ENCODE measurements at regions not wholly inside any gene's neighbourhood (a gene's known extent, or its start where the extent isn't known, plus 50 kb on each side); places are given as distances from the start of the nearest gene placed in this dataset.

GRCh38 chr7:33761449-33762080 is 143.8 kb upstream of the BMPER start:
- no peak for DNase-seq
- Mint-ChIP-seq H3K27ac (no peak overlapping the region), H3K9me3 (peaks cover 0 to 1% (median 0%) of the 10 kb centered on the region in 7 donors), H3K4me3 (no peak overlapping the region), H3K4me1 (no peaks in the 10 kb centered on the region), H3K27me3 (no peaks in the 10 kb centered on the region), H3K36me3 (peaks cover 3% of the 10 kb centered on the region)
- H3K4me3 ChIP-seq (ENCODE audit: low read depth, low read length), result no peak overlapping the region
- H3K4me1 ChIP-seq (ENCODE audit: control insufficient read depth, insufficient read depth, low read length, poor library complexity, severe bottlenecking), result no peaks in the 10 kb centered on the region
- no peaks in the 10 kb centered on the region for H3K9me3 ChIP-seq (ENCODE audit: control insufficient read depth in 2 of 2, low read length in 2 of 2)
- H3K36me3 ChIP-seq (ENCODE audit: control insufficient read depth, insufficient read depth, low read length), result no peaks in the 10 kb centered on the region
- ATAC-seq (ENCODE audit: low read depth in 2 of 2), result no peak
- no peak overlapping the region for H3K27ac ChIP-seq (ENCODE audit: insufficient read depth, low read length, poor library complexity, severe bottlenecking)
- no peaks in the 10 kb centered on the region for H3K27me3 ChIP-seq (ENCODE audit: control insufficient read depth, insufficient read depth, low read length)

- no peaks in the 10 kb centered on the region for H3K36me3 ChIP-seq (ENCODE audit: control insufficient read depth, insufficient read depth, low read length)
- H3K4me3 ChIP-seq (ENCODE audit: low read depth, low read length), result no peak overlapping the region
- Mint-ChIP-seq H3K27ac (no peak overlapping the region), H3K4me3 (no peak overlapping the region), H3K4me1 (no peaks in the 10 kb centered on the region), H3K36me3 (peaks cover 3% of the 10 kb centered on the region), H3K9me3 (peaks cover 0 to 1% (median 0%) of the 10 kb centered on the region in 7 donors), H3K27me3 (no peaks in the 10 kb centered on the region)
- H3K27me3 ChIP-seq (ENCODE audit: control insufficient read depth, insufficient read depth, low read length), result no peaks in the 10 kb centered on the region
- H3K9me3 ChIP-seq (ENCODE audit: control insufficient read depth in 2 of 2, low read length in 2 of 2), result no peaks in the 10 kb centered on the region
- H3K4me1 ChIP-seq (ENCODE audit: control insufficient read depth, insufficient read depth, low read length, poor library complexity, severe bottlenecking), result no peaks in the 10 kb centered on the region
- ATAC-seq (ENCODE audit: low read depth in 2 of 2), result no peak
- H3K27ac ChIP-seq (ENCODE audit: insufficient read depth, low read length, poor library complexity, severe bottlenecking), result no peak overlapping the region
- no peak for DNase-seq
Observed at GRCh38 chr7:33762151-33762910, 143.0 kb upstream of the BMPER start.

- Histone ChIP-seq H3K27ac (ENCODE audit: insufficient read depth, low read length, poor library complexity, severe bottlenecking) (no peak overlapping the region), H3K9me3 (ENCODE audit: control insufficient read depth in 2 of 2, low read length in 2 of 2) (no peaks in the 10 kb centered on the region), H3K36me3 (ENCODE audit: control insufficient read depth, insufficient read depth, low read length) (no peaks in the 10 kb centered on the region), H3K4me3 (ENCODE audit: low read depth, low read length) (no peak overlapping the region), H3K27me3 (ENCODE audit: control insufficient read depth, insufficient read depth, low read length) (no peaks in the 10 kb centered on the region), H3K4me1 (ENCODE audit: control insufficient read depth, insufficient read depth, low read length, poor library complexity, severe bottlenecking) (no peaks in the 10 kb centered on the region)
- no peaks in the 10 kb centered on the region for H3K4me1 Mint-ChIP-seq
- H3K27me3 Mint-ChIP-seq, result no peaks in the 10 kb centered on the region
- ATAC-seq (ENCODE audit: low read depth in 2 of 2), result no peak
- peaks cover 0 to 1% (median 0%) of the 10 kb centered on the region in 7 donors for H3K9me3 Mint-ChIP-seq
- peak overlapping the region in 1 of 4 donors; percentile 43 for H3K4me3 Mint-ChIP-seq
- DNase-seq, result no peak
- H3K36me3 Mint-ChIP-seq, result peaks cover 3% of the 10 kb centered on the region
- no peak overlapping the region for H3K27ac Mint-ChIP-seq
Observed at GRCh38 chr7:33762911-33763306, 142.4 kb upstream of the BMPER start.

GRCh38 chr7:33764752-33765451 is 140.4 kb upstream of the BMPER start:
- DNase-seq (no peak), ATAC-seq (ENCODE audit: low read depth in 2 of 2) (no peak)
- Mint-ChIP-seq H3K4me1 (no peaks in the 10 kb centered on the region), H3K27ac (peak overlapping the region in 1 of 3 donors; percentile 61), H3K36me3 (peaks cover 3% of the 10 kb centered on the region), H3K4me3 (no peak overlapping the region), H3K9me3 (no peaks in the 10 kb centered on the region), H3K27me3 (no peaks in the 10 kb centered on the region)
- Histone ChIP-seq H3K4me1 (ENCODE audit: control insufficient read depth, insufficient read depth, low read length, poor library complexity, severe bottlenecking) (no peaks in the 10 kb centered on the region), H3K36me3 (ENCODE audit: control insufficient read depth, insufficient read depth, low read length) (no peaks in the 10 kb centered on the region), H3K9me3 (ENCODE audit: control insufficient read depth in 2 of 2, low read length in 2 of 2) (no peaks in the 10 kb centered on the region), H3K4me3 (ENCODE audit: low read depth, low read length) (no peak overlapping the region), H3K27ac (ENCODE audit: insufficient read depth, low read length, poor library complexity, severe bottlenecking) (no peak overlapping the region), H3K27me3 (ENCODE audit: control insufficient read depth, insufficient read depth, low read length) (no peaks in the 10 kb centered on the region)

GRCh38 chr7:33766405-33766804 is 138.9 kb upstream of the BMPER start:
- H3K9me3 ChIP-seq (ENCODE audit: control insufficient read depth in 2 of 2, low read length in 2 of 2), result no peaks in the 10 kb centered on the region
- Mint-ChIP-seq H3K36me3 (peaks cover 3% of the 10 kb centered on the region), H3K27me3 (no peaks in the 10 kb centered on the region), H3K9me3 (no peaks in the 10 kb centered on the region), H3K4me1 (no peaks in the 10 kb centered on the region), H3K4me3 (no peak overlapping the region), H3K27ac (no peak overlapping the region)
- H3K27ac ChIP-seq (ENCODE audit: insufficient read depth, low read length, poor library complexity, severe bottlenecking), result no peak overlapping the region
- no peaks in the 10 kb centered on the region for H3K4me1 ChIP-seq (ENCODE audit: control insufficient read depth, insufficient read depth, low read length, poor library complexity, severe bottlenecking)
- H3K27me3 ChIP-seq (ENCODE audit: control insufficient read depth, insufficient read depth, low read length), result no peaks in the 10 kb centered on the region
- ATAC-seq (ENCODE audit: low read depth in 2 of 2), result no peak
- H3K36me3 ChIP-seq (ENCODE audit: control insufficient read depth, insufficient read depth, low read length), result no peaks in the 10 kb centered on the region
- H3K4me3 ChIP-seq (ENCODE audit: low read depth, low read length), result no peak overlapping the region
- DNase-seq, result no peak

- Mint-ChIP-seq H3K9me3 (no peaks in the 10 kb centered on the region), H3K4me3 (no peak overlapping the region), H3K27me3 (no peaks in the 10 kb centered on the region), H3K27ac (no peak overlapping the region), H3K36me3 (no peaks in the 10 kb centered on the region), H3K4me1 (no peaks in the 10 kb centered on the region)
- no peaks in the 10 kb centered on the region for H3K36me3 ChIP-seq (ENCODE audit: control insufficient read depth, insufficient read depth, low read length)
- H3K27me3 ChIP-seq (ENCODE audit: control insufficient read depth, insufficient read depth, low read length), result no peaks in the 10 kb centered on the region
- ATAC-seq (ENCODE audit: low read depth in 2 of 2) (no peak), DNase-seq (no peak)
- H3K4me3 ChIP-seq (ENCODE audit: low read depth, low read length), result no peak overlapping the region
- H3K27ac ChIP-seq (ENCODE audit: insufficient read depth, low read length, poor library complexity, severe bottlenecking), result no peak overlapping the region
- no peaks in the 10 kb centered on the region for H3K4me1 ChIP-seq (ENCODE audit: control insufficient read depth, insufficient read depth, low read length, poor library complexity, severe bottlenecking)
- H3K9me3 ChIP-seq (ENCODE audit: control insufficient read depth in 2 of 2, low read length in 2 of 2), result no peaks in the 10 kb centered on the region
Observed at GRCh38 chr7:33769930-33770329, 135.4 kb upstream of the BMPER start.

GRCh38 chr7:33770576-33770975 is 134.8 kb upstream of the BMPER start:
- Mint-ChIP-seq H3K36me3 (no peaks in the 10 kb centered on the region), H3K4me3 (no peak overlapping the region), H3K9me3 (no peaks in the 10 kb centered on the region), H3K4me1 (no peaks in the 10 kb centered on the region), H3K27ac (no peak overlapping the region), H3K27me3 (no peaks in the 10 kb centered on the region)
- no peaks in the 10 kb centered on the region for H3K4me1 ChIP-seq (ENCODE audit: control insufficient read depth, insufficient read depth, low read length, poor library complexity, severe bottlenecking)
- no peak overlapping the region for H3K4me3 ChIP-seq (ENCODE audit: low read depth, low read length)
- H3K36me3 ChIP-seq (ENCODE audit: control insufficient read depth, insufficient read depth, low read length), result no peaks in the 10 kb centered on the region
- DNase-seq (no peak), ATAC-seq (ENCODE audit: low read depth in 2 of 2) (no peak)
- no peaks in the 10 kb centered on the region for H3K27me3 ChIP-seq (ENCODE audit: control insufficient read depth, insufficient read depth, low read length)
- H3K9me3 ChIP-seq (ENCODE audit: control insufficient read depth in 2 of 2, low read length in 2 of 2), result no peaks in the 10 kb centered on the region
- no peak overlapping the region for H3K27ac ChIP-seq (ENCODE audit: insufficient read depth, low read length, poor library complexity, severe bottlenecking)

Measured in CD4-positive, CD25-positive, alpha-beta regulatory T cell (primary cell).